ENCODE measurements at regions not wholly inside any gene's neighbourhood (a gene's known extent, or its start where the extent isn't known, plus 50 kb on each side); places are given as distances from the start of the nearest gene placed in this dataset.

DNA sequence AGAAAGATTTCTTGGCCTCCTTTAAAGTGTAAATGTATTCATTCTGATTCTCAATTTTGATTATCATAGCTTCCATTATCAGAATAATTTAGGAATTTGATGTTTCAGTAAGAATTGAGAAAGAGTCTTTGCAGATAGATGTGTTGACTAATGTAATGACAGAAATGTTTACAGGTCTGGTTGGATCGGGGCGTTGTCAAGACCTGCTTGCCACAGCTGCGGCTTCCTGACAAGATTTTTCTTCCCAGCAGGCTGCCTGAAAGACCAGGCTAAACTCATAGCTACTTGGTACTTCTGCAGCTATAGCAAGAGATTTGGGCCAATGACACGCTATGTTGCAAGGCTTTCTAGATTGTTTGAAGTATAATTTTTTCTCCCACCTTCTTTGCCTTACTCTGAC is 91.5 kb upstream of the ANKRD50 start:
- TF ChIP-seq, protein P1, sequence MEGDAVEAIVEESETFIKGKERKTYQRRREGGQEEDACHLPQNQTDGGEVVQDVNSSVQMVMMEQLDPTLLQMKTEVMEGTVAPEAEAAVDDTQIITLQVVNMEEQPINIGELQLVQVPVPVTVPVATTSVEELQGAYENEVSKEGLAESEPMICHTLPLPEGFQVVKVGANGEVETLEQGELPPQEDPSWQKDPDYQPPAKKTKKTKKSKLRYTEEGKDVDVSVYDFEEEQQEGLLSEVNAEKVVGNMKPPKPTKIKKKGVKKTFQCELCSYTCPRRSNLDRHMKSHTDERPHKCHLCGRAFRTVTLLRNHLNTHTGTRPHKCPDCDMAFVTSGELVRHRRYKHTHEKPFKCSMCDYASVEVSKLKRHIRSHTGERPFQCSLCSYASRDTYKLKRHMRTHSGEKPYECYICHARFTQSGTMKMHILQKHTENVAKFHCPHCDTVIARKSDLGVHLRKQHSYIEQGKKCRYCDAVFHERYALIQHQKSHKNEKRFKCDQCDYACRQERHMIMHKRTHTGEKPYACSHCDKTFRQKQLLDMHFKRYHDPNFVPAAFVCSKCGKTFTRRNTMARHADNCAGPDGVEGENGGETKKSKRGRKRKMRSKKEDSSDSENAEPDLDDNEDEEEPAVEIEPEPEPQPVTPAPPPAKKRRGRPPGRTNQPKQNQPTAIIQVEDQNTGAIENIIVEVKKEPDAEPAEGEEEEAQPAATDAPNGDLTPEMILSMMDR (conservative IDR thresholded peaks at IDR 0.05 in 1 of 2, IDR thresholded peaks at IDR 0.05 in 1 of 2; ENCODE audit: low read depth in 1 of 2, low read length in 2 of 2): no peak
- TF ChIP-seq EZH2 (IDR thresholded peaks at IDR 0.05; ENCODE audit: low read length, missing control alignments): no peak

Measured in fibroblast of lung (primary cell).